WERI-Rb-1 (cell line): ENCODE measurements at regions not wholly inside any gene's neighbourhood (a gene's known extent, or its start where the extent isn't known, plus 50 kb on each side); places are given as distances from the start of the nearest gene placed in this dataset.

ENCODE experiments used
- DNase-seq: peaks from one replicate; pipeline ENCODE4 v3.0.0-alpha.2; 2020
- H3K27ac ChIP-seq: fragments of 250-450 bp; sonication (Bioruptor Pico); 2 replicates; pipeline ENCODE4 v1.5.1; 2020; ENCODE audit warnings: mild to moderate bottlenecking, moderate library complexity
- H3K27me3 ChIP-seq: fragments of 250-450 bp; sonication (Bioruptor Pico); 2 replicates; pipeline ENCODE4 v1.5.1; 2021; ENCODE audit warnings: mild to moderate bottlenecking, low read depth, moderate library complexity; ENCODE audit not compliant: insufficient read depth, severe bottlenecking
- H3K36me3 ChIP-seq: fragments of 250-450 bp; sonication (Bioruptor Pico); 2 replicates; pipeline ENCODE4 v1.5.1; 2020; ENCODE audit warnings: mild to moderate bottlenecking, moderate library complexity
- H3K4me3 ChIP-seq: 2 replicates; pipeline ENCODE4 v1.5.1; 2011; ENCODE audit warnings: low read depth, mild to moderate bottlenecking, control low read depth, low read length
- H3K9me3 ChIP-seq: fragments of 250-450 bp; sonication (Bioruptor Pico); 2 replicates; pipeline ENCODE4 v1.5.1; 2021; ENCODE audit warnings: mild to moderate bottlenecking, moderate library complexity; ENCODE audit not compliant: severe bottlenecking
- TF ChIP-seq, protein P1 (sequence below): IDR thresholded peaks from 2 replicates; pipeline ENCODE4 v1.5.1; 2011; ENCODE audit warnings: low read depth, mild to moderate bottlenecking, control low read depth, inconsistent platforms, low read length

DNA sequence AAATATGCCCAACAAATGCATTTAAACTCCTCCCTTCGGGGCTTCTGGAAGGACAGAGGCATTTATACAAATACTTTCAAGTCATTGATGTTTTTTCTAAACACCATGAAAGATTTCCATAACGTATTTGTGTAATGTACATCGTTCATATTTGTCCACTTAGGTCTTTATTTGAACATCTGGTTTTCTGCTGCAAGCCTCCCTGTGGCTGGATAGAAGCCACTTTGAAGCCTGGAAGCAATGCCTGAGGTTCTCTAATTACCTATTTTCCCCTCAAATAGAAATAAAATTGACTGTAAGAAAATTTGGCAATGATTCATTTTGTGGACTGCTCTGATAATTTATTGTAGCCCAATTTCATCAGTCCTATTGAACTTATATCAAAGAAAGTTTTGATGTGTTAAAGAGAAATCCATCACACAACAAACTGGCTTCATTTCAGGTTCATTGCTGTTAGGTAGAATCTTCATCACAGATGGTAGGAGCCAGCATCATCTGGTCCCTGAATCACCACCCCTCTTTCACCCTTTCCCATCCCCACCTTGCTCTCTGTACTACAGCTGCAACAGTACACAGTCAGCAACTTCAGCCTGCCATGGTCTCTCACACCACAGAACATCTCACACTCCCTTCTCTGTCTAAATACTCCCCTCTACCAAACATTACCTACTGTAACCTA is 186.0 kb upstream of the MGMT start:
- no peaks in the 10 kb centered on the region for H3K36me3 ChIP-seq
- H3K27me3 ChIP-seq = no peaks in the 10 kb centered on the region
- H3K4me3 ChIP-seq = no peak overlapping the region
- no peak for DNase-seq
- TF ChIP-seq, protein P1, sequence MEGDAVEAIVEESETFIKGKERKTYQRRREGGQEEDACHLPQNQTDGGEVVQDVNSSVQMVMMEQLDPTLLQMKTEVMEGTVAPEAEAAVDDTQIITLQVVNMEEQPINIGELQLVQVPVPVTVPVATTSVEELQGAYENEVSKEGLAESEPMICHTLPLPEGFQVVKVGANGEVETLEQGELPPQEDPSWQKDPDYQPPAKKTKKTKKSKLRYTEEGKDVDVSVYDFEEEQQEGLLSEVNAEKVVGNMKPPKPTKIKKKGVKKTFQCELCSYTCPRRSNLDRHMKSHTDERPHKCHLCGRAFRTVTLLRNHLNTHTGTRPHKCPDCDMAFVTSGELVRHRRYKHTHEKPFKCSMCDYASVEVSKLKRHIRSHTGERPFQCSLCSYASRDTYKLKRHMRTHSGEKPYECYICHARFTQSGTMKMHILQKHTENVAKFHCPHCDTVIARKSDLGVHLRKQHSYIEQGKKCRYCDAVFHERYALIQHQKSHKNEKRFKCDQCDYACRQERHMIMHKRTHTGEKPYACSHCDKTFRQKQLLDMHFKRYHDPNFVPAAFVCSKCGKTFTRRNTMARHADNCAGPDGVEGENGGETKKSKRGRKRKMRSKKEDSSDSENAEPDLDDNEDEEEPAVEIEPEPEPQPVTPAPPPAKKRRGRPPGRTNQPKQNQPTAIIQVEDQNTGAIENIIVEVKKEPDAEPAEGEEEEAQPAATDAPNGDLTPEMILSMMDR = no peak
- H3K27ac ChIP-seq = no peak overlapping the region
- no peaks in the 10 kb centered on the region for H3K9me3 ChIP-seq

DNA sequence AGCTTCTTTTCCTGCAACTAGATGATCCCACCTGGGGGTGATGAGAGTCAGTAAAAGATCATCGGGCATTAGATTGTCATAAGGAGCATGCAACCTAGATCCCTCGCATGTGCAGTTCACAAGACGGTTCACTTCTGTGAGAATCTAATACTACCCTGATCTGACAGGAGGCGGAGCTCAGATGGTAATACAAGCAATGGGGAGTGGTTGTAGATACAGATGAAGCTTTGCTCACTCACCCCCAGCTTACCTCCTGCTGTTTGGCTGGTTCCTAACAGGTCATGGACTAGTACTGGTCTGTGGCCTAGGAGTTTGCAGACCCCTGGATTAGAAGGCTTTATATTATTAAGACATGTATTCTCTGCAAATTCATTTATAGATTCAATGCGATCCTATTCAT is 181.6 kb upstream of the MGMT start:
- H3K27ac ChIP-seq = no peak overlapping the region
- no peaks in the 10 kb centered on the region for H3K27me3 ChIP-seq
- no peak for DNase-seq
- H3K36me3 ChIP-seq = no peaks in the 10 kb centered on the region
- no peak overlapping the region for H3K4me3 ChIP-seq
- no peaks in the 10 kb centered on the region for H3K9me3 ChIP-seq
- TF ChIP-seq, protein P1 = no peak

DNA sequence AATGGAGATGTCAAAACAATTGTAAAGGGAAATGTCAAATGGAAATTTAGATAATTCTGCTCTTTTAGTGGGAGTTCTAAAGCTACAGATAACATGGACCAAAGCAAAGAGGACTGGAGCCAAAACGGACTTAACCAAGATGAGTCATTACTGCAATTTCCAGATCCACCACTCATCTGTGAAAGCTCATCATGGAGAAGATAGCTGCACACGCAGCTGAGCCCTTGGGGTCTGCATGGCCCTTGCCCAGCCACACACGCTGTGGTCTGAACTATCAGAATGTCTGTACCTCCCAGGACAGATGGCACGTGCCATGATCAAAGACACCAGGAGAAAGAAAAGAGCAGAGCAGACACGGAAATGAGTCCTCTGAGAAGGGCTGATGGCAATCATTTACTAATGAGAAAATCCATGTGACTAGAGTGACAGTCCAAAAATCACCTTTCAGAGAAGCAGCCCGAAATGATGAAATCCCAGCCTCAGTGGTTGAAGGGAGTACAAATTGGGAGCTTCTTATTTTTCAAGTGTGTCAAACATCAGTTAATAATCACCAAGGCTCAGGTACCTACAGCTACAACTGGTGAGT is 177.9 kb upstream of the MGMT start:
- Histone ChIP-seq H3K9me3 (no peaks in the 10 kb centered on the region), H3K27me3 (no peaks in the 10 kb centered on the region), H3K4me3 (no peak overlapping the region), H3K27ac (no peak overlapping the region), H3K36me3 (no peaks in the 10 kb centered on the region)
- no peak for DNase-seq
- TF ChIP-seq, protein P1 = no peak

DNA sequence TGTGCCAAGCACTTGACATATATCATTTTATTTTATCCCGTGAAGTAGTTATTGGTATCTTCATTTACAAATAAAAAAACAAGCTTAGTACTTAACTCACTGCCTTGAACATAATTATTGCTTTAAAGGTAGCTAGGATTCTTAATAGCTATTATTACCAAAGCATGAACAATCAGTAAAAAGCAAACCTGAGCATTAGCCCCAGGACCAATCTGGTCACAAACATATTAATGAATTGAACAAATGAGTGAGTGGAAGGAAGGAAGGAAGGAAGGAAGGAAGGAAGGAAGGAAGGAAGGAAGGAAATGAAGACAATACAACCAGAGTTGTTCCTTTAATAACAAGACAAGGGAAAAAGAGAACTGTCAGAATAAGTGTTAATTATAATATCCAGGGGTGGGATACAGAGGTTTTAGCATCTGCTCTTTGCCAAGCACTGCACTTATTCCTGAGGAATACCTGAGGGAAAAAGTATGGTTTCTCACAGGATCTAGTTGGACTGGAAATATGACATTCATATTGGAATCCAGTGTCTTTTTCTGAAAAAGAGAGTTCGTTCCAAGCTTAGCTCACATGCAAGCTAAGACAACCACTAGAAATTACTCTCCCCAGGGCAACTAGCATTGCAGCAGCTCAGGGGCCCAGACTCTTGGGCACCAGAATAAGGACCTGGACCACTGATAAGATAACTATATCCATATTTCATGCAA is 172.9 kb upstream of the MGMT start:
- TF ChIP-seq, protein P1 = no peak
- Histone ChIP-seq H3K27ac (no peak overlapping the region), H3K4me3 (no peak overlapping the region), H3K27me3 (no peaks in the 10 kb centered on the region), H3K36me3 (no peaks in the 10 kb centered on the region), H3K9me3 (no peaks in the 10 kb centered on the region)
- DNase-seq = no peak

DNA sequence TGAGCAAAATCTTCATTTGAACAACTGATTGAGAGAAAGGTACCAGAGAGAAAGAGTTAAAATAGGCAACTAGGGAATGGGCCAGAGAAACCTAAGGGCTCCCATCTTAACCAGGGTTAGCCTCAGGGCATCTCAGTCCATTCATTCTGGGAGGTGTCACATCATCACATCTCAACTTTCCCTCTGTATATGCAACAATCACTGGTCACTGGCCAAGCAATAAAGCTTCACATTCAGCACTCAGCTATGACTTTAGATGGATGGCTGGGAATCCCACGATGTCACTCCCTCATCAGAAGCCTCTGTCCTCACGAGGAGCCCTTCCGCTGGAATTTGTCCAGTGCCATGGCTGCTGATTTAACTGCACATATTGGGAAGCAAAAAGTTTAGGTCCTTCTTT is 172.1 kb upstream of the MGMT start:
- Histone ChIP-seq H3K4me3 (no peak overlapping the region), H3K36me3 (no peaks in the 10 kb centered on the region), H3K27ac (no peak overlapping the region), H3K27me3 (no peaks in the 10 kb centered on the region), H3K9me3 (no peaks in the 10 kb centered on the region)
- DNase-seq = no peak
- TF ChIP-seq, protein P1 = no peak
